Forelimb muscle (tissue), 1 donor: ENCODE measurements at regions not wholly inside any gene's neighbourhood (a gene's known extent, or its start where the extent isn't known, plus 50 kb on each side); places are given as distances from the start of the nearest gene placed in this dataset.

Experiments
- DNase-seq: peaks from one replicate; pipeline ENCODE4 v3.0.0-alpha.2; 2013; ENCODE audit warnings: low read depth

DNA sequence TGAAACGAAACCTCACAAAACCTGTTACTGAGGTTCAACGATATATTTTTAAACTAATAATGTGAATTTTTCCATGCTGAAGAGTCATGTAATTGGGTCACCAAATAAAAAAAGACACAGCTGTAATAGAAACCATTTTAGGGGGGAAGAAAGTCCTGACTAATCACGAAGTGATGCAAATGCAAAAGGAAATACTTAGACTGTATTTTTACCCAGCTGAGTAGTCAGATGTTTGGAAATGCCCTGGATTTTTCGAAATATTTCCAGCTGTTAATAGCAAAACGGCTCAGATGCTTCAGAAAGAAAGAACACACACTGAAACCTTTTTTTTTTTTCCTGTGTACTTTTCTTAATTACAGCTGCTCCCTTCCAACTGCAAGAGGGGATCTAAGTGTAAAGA lies 210.3 kb downstream of the SETD4 start:
- DNase-seq, result peak; percentile 25

GRCh38 chr21:35849144-35849543 lies 211.2 kb downstream of the SETD4 start:
- DNase-seq, result no peak

- DNase-seq, result no peak
Measured at GRCh38 chr21:35843911-35844667, 216.2 kb downstream of the SETD4 start.

- no peak for DNase-seq
Measured at GRCh38 chr21:35840949-35841348, 219.4 kb downstream of the SETD4 start.

- peak; percentile 58 for DNase-seq
Measured at GRCh38 chr21:35840197-35840799, 220.0 kb downstream of the SETD4 start.

GRCh38 chr21:35838987-35839763 lies 221.2 kb downstream of the SETD4 start:
- no peak for DNase-seq

GRCh38 chr21:35838350-35838749 lies 222.0 kb downstream of the SETD4 start:
- no peak for DNase-seq

GRCh38 chr21:35833991-35834390 lies 226.3 kb downstream of the SETD4 start:
- DNase-seq, result no peak

DNA sequence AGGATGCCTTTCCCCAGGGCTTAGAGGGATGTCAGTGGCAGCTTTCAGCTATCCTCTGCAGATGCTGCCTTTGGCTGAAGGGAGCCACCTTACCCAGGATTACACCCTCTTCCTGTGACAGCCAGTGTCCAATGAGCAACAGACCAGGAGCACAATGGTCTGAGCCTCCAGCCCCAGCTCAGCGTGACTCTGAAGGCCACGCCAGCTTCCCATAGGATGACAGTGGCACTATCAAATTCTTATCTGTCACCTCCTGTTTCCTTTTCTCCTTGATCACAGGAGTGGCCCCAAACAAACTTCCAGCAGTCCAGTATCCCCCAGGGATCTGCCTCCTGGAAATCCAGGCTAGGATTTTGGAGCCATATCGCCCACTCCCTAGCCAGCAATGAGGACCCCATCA lies 226.9 kb downstream of the SETD4 start:
- no peak for DNase-seq

- no peak for DNase-seq
Measured at GRCh38 chr21:35831230-35831629, 229.1 kb downstream of the SETD4 start.

DNA sequence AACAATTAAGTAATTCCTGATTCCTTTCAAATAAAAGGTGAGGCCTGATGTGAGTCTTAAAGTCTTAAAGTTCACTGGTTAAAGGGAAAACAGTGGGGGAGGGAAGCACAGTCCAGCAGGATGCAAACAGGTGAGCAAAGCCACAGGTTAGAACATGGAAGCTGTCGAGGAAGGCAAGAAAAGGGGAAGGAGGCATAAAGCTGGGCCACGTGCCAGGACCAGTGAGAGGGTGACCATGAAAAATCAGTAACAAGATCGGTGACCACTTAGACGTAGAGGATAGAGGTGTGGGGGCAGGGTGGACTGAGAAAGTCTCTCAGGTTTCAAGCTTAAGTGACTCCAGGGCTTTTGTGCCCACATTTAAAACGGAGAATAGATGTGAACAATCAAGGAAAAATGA lies 231.3 kb downstream of the SETD4 start:
- no peak for DNase-seq

DNA sequence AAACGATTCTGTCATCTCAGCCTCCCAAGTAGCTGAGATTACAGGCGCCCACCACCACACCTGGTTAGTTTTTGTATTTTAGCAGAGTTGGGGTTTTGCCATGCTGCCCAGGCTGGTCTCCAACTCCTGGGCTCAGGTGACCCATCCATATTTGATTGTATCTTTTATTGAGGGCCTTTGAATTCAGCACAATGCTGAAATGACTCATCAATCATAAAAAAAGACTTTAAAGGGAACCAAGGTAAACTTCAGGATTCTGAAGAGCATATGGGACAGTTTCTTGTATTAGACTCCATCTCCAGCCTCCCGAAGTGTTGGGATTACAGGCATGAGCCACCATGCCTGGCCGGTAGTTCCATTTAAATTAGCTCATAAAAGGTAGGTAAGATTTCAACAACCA lies 232.2 kb downstream of the SETD4 start:
- no peak for DNase-seq

- no peak for DNase-seq
Measured at GRCh38 chr21:35827004-35827403, 233.3 kb downstream of the SETD4 start.

DNA sequence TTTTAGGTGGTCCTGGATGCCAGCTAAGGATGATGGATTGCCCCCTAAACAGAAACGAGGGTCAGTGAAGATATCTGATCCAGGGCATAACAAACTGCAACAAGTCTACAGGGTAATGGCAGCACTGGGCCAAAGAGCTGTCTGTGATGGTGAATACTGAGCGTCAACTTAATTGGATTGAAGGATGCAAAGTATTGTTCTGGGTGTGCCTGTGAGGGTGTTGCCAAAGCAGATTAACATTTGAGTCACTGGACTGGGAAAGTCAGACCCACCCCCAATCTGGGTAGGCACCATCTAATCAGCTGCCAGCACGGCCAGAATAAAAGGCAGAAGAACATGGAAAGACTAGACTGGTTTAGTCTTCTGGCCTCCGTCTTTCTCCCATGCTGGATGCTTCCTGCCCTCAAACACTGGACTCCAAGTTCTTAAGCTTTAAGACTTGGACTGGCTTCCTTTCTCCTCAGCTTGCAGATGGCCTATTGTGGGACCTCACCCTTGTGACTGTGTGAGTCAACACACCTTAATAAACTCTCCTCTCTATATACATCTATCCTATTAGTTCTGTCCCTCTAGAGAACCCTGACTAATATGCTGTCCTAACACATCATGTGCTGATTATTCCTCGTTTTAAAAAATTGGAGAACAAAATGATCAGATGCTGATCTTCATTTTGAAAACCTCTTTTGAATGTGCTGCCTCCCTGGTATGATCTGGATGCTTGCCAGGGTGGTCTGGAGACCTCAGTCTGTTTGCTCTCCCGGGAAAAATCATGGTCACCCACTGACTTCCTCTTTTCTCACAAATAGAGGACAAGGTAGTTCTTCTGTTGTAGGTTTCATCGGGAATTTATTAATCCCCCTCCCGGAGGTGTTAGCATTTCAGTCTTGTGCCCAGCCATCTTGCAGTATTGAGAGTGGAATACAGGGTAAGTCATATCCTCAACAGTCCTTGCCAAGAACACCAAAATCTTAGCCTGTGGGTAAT lies 234.7 kb downstream of the SETD4 start:
- no peak for DNase-seq

DNA sequence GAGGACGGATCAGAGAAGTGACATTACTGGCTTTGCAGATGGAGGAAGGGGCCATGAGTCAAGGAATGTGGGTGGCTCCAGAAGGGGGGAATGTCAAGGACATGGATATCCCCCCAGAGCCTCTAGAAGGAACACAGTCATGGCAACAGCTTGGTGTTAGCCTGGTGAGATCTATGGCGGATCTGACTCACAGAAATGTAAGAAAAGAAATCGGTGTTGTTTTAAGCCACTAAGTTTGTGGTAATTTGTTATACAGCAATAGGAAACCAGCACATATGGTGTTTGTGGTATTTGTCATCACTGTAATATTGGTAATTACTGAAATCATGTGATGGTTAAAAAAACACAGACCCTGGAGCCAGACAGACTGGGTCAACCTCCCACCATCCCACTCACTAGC lies 236.2 kb downstream of the SETD4 start:
- no peak for DNase-seq

GRCh38 chr21:35819134-35819533 lies 241.2 kb downstream of the SETD4 start:
- no peak for DNase-seq

GRCh38 chr21:35818597-35818996 lies 241.7 kb downstream of the SETD4 start:
- DNase-seq, result no peak

GRCh38 chr21:35814858-35815619 lies 245.3 kb downstream of the SETD4 start:
- DNase-seq, result no peak

- no peak for DNase-seq
Measured at GRCh38 chr21:35812679-35813078, 247.6 kb downstream of the SETD4 start.

- no peak for DNase-seq
Measured at GRCh38 chr21:35811191-35811806, 249.0 kb downstream of the SETD4 start.
